C4-2B (cell line): ENCODE measurements at regions not wholly inside any gene's neighbourhood (a gene's known extent, or its start where the extent isn't known, plus 50 kb on each side); places are given as distances from the start of the nearest gene placed in this dataset.

ENCODE experiments used
- H3K27ac ChIP-seq: fragments of 450-650 bp; 2 replicates; pipeline ENCODE4 v1.5.1; 2017
- ZFX ChIP-seq: fragments of 450-650 bp; IDR thresholded peaks from 2 replicates; pipeline ENCODE4 v1.6.1; 2017
- TF ChIP-seq, protein P1 (sequence below): fragments of 450-650 bp; conservative IDR thresholded peaks from 2 replicates; pipeline ENCODE4 v1.5.1; 2017; ENCODE audit warnings: mild to moderate bottlenecking

DNA sequence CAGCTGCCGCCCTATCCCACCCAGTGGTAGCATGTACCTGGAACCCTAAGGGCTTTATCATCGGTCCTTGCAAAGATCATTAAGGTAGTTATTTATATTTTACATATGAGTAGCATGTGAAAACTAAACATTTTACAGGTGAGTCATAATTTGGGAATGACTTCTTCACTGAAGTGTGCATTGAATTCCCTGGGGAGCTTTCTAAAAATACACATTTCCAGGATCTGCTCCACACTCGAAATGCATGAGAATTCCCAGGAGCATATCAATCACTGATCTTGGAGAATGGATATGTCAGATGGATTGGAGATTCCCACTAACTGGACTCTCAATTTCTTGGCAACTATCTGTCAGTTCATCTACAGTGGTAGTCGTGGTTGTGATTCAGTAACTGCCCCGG, 717.5 kb downstream of the IRX1 start:
- TF ChIP-seq ZFX = no peak
- TF ChIP-seq, protein P1, sequence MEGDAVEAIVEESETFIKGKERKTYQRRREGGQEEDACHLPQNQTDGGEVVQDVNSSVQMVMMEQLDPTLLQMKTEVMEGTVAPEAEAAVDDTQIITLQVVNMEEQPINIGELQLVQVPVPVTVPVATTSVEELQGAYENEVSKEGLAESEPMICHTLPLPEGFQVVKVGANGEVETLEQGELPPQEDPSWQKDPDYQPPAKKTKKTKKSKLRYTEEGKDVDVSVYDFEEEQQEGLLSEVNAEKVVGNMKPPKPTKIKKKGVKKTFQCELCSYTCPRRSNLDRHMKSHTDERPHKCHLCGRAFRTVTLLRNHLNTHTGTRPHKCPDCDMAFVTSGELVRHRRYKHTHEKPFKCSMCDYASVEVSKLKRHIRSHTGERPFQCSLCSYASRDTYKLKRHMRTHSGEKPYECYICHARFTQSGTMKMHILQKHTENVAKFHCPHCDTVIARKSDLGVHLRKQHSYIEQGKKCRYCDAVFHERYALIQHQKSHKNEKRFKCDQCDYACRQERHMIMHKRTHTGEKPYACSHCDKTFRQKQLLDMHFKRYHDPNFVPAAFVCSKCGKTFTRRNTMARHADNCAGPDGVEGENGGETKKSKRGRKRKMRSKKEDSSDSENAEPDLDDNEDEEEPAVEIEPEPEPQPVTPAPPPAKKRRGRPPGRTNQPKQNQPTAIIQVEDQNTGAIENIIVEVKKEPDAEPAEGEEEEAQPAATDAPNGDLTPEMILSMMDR = no peak
- H3K27ac ChIP-seq = no peak overlapping the region

DNA sequence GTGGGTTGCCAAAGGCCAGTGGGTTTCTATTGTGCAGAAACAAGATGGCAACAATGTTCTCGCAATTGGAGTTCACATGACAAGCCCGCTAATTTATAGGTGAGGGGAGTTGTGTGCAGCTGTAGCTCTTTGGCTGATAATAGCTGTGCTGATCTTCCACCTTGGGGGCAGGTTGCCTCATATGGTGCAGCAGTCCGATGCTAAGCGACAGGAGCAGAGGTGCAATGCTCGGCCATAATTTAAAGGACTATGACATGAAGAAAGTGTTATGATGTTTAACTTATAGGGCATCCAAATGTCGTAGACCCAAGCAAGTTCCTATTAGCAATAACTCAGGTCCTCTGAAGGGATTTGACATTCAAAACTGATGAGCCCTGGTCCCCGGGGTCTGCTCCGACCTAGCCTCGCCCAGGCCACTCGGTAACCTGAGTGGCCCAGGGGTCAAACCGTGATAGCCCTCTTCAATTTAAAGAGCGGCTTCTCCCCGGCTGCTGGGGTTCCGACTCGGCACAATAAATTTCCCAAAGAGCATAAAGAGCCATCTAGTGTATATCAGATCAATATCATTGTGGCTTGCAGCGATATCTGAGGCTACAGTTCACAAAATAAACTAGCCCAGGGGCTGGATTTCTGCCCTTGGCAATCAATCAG, 724.0 kb downstream of the IRX1 start:
- TF ChIP-seq, protein P1 = no peak
- TF ChIP-seq ZFX = no peak
- H3K27ac ChIP-seq = no peak overlapping the region

DNA sequence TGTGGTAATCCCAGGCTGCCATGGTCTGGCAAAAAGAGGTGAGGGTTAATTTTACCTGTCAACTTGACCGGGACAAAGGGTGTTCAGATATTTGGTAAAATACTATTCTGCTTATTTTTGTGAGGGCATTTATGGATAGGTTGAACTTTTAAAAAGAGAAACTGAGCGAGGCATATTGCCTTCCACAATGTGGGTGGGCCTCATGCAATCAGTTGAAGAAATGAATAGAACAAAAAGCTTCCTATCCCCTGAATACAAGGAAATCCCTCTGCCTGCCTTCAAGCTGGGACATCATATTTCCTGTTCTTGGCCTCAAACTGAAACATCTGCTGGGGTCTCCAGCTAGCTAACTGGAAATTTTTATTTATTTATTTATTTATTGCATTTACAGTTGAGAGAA, 734.7 kb downstream of the IRX1 start:
- TF ChIP-seq ZFX = no peak
- TF ChIP-seq, protein P1 = no peak

DNA sequence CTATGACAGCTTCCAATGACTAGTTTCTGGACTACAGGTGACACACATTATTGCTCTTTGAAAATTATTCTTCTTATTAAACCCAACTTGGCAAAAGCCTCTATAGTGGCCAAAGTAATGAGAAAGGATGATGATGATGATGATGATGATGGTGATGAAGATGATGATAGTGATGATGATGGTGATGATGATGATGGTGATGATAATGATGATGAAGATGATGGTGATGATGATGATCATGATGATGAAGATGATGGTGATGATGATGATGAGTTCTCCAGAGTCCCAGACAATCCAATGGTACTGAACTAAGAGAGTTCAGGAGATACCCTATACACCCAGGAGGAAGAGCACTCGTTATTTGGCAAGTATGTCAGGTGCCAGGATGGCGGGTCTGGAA, 739.4 kb downstream of the IRX1 start:
- TF ChIP-seq, protein P1 = no peak
- no peak for TF ChIP-seq ZFX
- H3K27ac ChIP-seq = no peak overlapping the region

More for the DNA sequence above, 734.7 kb downstream of the IRX1 start:
- H3K27ac ChIP-seq = no peak overlapping the region

DNA sequence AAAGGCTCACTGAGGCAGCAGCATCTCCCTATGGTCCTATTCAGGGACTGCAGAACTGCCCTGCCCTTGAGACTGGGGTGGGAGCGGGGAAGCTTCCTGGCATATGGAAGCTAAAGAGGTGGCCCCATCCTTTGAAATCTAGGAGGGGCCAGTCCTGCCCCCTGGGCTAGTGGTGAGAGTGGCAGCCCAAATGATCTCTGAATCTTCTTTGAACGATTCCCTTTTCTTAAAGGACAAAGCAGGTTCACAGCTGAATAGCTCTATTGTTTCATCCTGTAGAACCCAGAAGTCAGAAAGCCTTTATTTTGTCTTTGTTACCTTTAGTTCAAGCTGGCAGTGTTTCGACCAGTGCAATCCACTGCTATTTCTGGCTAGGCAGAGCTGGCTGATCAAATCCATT, 741.9 kb downstream of the IRX1 start:
- H3K27ac ChIP-seq = no peak overlapping the region
- no peak for TF ChIP-seq ZFX
- TF ChIP-seq, protein P1 = no peak

DNA sequence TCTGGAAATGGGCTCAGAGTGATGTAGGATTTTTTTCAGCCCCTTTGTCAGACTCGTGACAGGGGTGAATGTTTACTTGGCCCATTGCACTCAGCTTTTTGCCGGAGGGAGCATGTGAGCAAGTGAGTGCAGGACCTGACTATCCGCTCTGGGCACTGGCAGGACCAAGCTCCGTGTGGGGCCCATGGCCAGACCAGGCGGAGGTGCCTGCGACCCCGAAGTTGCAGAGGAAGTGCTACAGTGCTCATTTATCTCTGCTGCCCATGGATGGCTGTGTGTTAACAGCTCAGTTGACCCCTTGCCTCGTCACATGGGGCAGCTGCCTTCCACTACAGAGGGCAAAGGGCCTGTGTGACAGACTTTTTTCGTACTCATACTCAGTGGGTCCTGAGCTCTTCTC, 744.3 kb downstream of the IRX1 start:
- H3K27ac ChIP-seq = no peak overlapping the region
- TF ChIP-seq ZFX = no peak
- TF ChIP-seq, protein P1 = no peak

DNA sequence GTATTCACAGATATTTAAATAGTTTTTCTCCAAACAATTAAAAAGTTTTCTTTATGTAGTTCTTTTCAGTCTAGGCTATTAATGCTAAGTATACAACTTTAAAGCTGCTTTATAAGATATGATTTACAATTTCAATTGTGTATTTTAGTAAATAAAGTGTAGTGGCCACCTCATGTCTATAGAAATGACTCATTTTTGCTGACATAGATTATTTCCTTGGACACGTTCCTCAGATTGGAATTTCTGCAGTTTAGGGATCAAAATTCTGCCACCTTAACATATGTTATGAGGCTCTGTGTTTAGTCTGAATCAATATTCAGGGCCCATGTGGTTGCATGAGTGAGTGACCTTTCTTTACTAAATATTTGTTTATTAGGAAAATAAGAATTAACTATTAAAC, 750.2 kb downstream of the IRX1 start:
- H3K27ac ChIP-seq = no peak overlapping the region
- TF ChIP-seq, protein P1 = no peak
- TF ChIP-seq ZFX = no peak
